GM21515 (cell line): ENCODE measurements at regions not wholly inside any gene's neighbourhood (a gene's known extent, or its start where the extent isn't known, plus 50 kb on each side); places are given as distances from the start of the nearest gene placed in this dataset.
"Not testable (repeated sequence)": the region's sequence is repeated elsewhere in the genome, so short reads cannot be mapped to it uniquely, and the experiment has no call there.

Experiments
- ATAC-seq: cut with Tn5 transposase; IDR thresholded peaks from one replicate; pipeline ENCODE4 v1.9.1; 2021; ENCODE audit not compliant: unreplicated experiment

GRCh38 chr2:87196720-87197388, 175.2 kb upstream of the PLGLB1 start:
- not testable (repeated sequence) for ATAC-seq

GRCh38 chr2:87198422-87198821, 176.8 kb upstream of the PLGLB1 start:
- not testable (repeated sequence) for ATAC-seq

GRCh38 chr2:87199228-87199627, 177.6 kb upstream of the PLGLB1 start:
- ATAC-seq, result not testable (repeated sequence)

GRCh38 chr2:87204569-87205147, 183.0 kb upstream of the PLGLB1 start:
- not testable (repeated sequence) for ATAC-seq

GRCh38 chr2:87212938-87213337, 191.3 kb upstream of the PLGLB1 start:
- not testable (repeated sequence) for ATAC-seq

- not testable (repeated sequence) for ATAC-seq
Observed at GRCh38 chr2:87217005-87217404, 195.4 kb upstream of the PLGLB1 start.

GRCh38 chr2:87217741-87218410, 196.2 kb upstream of the PLGLB1 start:
- not testable (repeated sequence) for ATAC-seq

- not testable (repeated sequence) for ATAC-seq
Observed at GRCh38 chr2:87220651-87221050, 199.0 kb upstream of the PLGLB1 start.

- ATAC-seq, result not testable (repeated sequence)
Observed at GRCh38 chr2:87222131-87222530, 200.5 kb upstream of the PLGLB1 start.

- ATAC-seq, result not testable (repeated sequence)
Observed at GRCh38 chr2:87223873-87224272, 202.2 kb upstream of the PLGLB1 start.

GRCh38 chr2:87229091-87229689, 207.5 kb upstream of the PLGLB1 start:
- not testable (repeated sequence) for ATAC-seq

- not testable (repeated sequence) for ATAC-seq
Observed at GRCh38 chr2:87229964-87230363, 208.3 kb upstream of the PLGLB1 start.

- not testable (repeated sequence) for ATAC-seq
Observed at GRCh38 chr2:87235333-87235981, 213.8 kb upstream of the PLGLB1 start.

- ATAC-seq, result not testable (repeated sequence)
Observed at GRCh38 chr2:87237570-87238336, 216.1 kb upstream of the PLGLB1 start.

GRCh38 chr2:87239558-87240215, 218.0 kb upstream of the PLGLB1 start:
- ATAC-seq, result not testable (repeated sequence)

GRCh38 chr2:87246066-87246717, 224.5 kb upstream of the PLGLB1 start:
- ATAC-seq, result not testable (repeated sequence)

- ATAC-seq, result not testable (repeated sequence)
Observed at GRCh38 chr2:87252046-87252445, 230.4 kb upstream of the PLGLB1 start.

GRCh38 chr2:87254562-87254961, 232.9 kb upstream of the PLGLB1 start:
- not testable (repeated sequence) for ATAC-seq

GRCh38 chr2:87255410-87255809, 233.8 kb upstream of the PLGLB1 start:
- not testable (repeated sequence) for ATAC-seq
